Stimulated activated effector memory CD8-positive, alpha-beta T cell treated with anti-CD3 and anti-CD28 coated beads, Interleukin-12 subunit alpha, Interleukin-12 subunit beta, amount 100 ng/mL, for 72 hours (primary cell): ENCODE measurements at regions not wholly inside any gene's neighbourhood (a gene's known extent, or its start where the extent isn't known, plus 50 kb on each side); places are given as distances from the start of the nearest gene placed in this dataset.

Source experiments
- ATAC-seq: fragments of 150-1000 bp; cut with Tn5 transposase; 2 replicates; pipeline ENCODE4 v1.10.0; 2021
- DNase-seq, 2 donors: peaks; one replicate each; pipeline ENCODE4 v3.0.0; 2021 to 2022; ENCODE audit warnings: low spot score in 2 of 2
- H3K27ac Mint-ChIP-seq: one replicate; pipeline ENCODE4 v1.8.0; 2022; ENCODE audit warnings: mild to moderate bottlenecking, mixed read lengths
- H3K36me3 Mint-ChIP-seq: one replicate; pipeline ENCODE4 v1.8.0; 2022; ENCODE audit warnings: mild to moderate bottlenecking, mixed read lengths
- H3K4me1 Mint-ChIP-seq: one replicate; pipeline ENCODE4 v1.8.0; 2022; ENCODE audit warnings: mixed read lengths
- H3K4me3 Mint-ChIP-seq: one replicate; pipeline ENCODE4 v1.8.0; 2022; ENCODE audit warnings: mild to moderate bottlenecking, mixed read lengths
- H3K9me3 Mint-ChIP-seq: one replicate; pipeline ENCODE4 v1.8.0; 2022; ENCODE audit warnings: mixed read lengths

- ATAC-seq (no peak), DNase-seq (no peak)
- no peak overlapping the region for H3K27ac Mint-ChIP-seq
- H3K4me1 Mint-ChIP-seq = no peaks in the 10 kb centered on the region
- H3K36me3 Mint-ChIP-seq = peaks cover 6% of the 10 kb centered on the region
- no peak overlapping the region for H3K4me3 Mint-ChIP-seq
- H3K9me3 Mint-ChIP-seq = no peaks in the 10 kb centered on the region
Measured at GRCh38 chr2:120896901-120897300, 161.2 kb downstream of the GLI2 start.

GRCh38 chr2:120897399-120897798, 161.7 kb downstream of the GLI2 start:
- DNase-seq (no peak), ATAC-seq (no peak)
- H3K4me1 Mint-ChIP-seq = no peaks in the 10 kb centered on the region
- H3K9me3 Mint-ChIP-seq = no peaks in the 10 kb centered on the region
- no peak overlapping the region for H3K4me3 Mint-ChIP-seq
- no peak overlapping the region for H3K27ac Mint-ChIP-seq
- H3K36me3 Mint-ChIP-seq = peaks cover 6% of the 10 kb centered on the region

- ATAC-seq (no peak), DNase-seq (no peak)
- Mint-ChIP-seq H3K4me3 (no peak overlapping the region), H3K4me1 (no peaks in the 10 kb centered on the region), H3K36me3 (peaks cover 2% of the 10 kb centered on the region), H3K9me3 (no peaks in the 10 kb centered on the region), H3K27ac (no peak overlapping the region)
Measured at GRCh38 chr2:120898496-120898895, 162.8 kb downstream of the GLI2 start.

GRCh38 chr2:120898961-120899750, 163.5 kb downstream of the GLI2 start:
- no peak overlapping the region for H3K4me3 Mint-ChIP-seq
- ATAC-seq (peak; percentile 12), DNase-seq (no peak)
- no peaks in the 10 kb centered on the region for H3K4me1 Mint-ChIP-seq
- H3K27ac Mint-ChIP-seq = no peak overlapping the region
- H3K9me3 Mint-ChIP-seq = no peaks in the 10 kb centered on the region
- no peaks in the 10 kb centered on the region for H3K36me3 Mint-ChIP-seq

- no peak overlapping the region for H3K4me3 Mint-ChIP-seq
- H3K36me3 Mint-ChIP-seq = no peaks in the 10 kb centered on the region
Measured at GRCh38 chr2:120899771-120900170, 164.1 kb downstream of the GLI2 start.

GRCh38 chr2:120901201-120901600, 165.5 kb downstream of the GLI2 start:
- H3K27ac Mint-ChIP-seq = no peak overlapping the region

More at GRCh38 chr2:120899771-120900170, 164.1 kb downstream of the GLI2 start:
- no peaks in the 10 kb centered on the region for H3K4me1 Mint-ChIP-seq
- no peak overlapping the region for H3K27ac Mint-ChIP-seq
- no peaks in the 10 kb centered on the region for H3K9me3 Mint-ChIP-seq
- no peak for DNase-seq
- ATAC-seq = no peak

GRCh38 chr2:120902592-120902991, 166.9 kb downstream of the GLI2 start:
- no peak for DNase-seq
- H3K4me1 Mint-ChIP-seq = no peaks in the 10 kb centered on the region
- no peak for ATAC-seq
- H3K4me3 Mint-ChIP-seq = no peak overlapping the region
- H3K9me3 Mint-ChIP-seq = no peaks in the 10 kb centered on the region
- H3K27ac Mint-ChIP-seq = no peak overlapping the region
- H3K36me3 Mint-ChIP-seq = no peaks in the 10 kb centered on the region

More at GRCh38 chr2:120901201-120901600, 165.5 kb downstream of the GLI2 start:
- H3K9me3 Mint-ChIP-seq = no peaks in the 10 kb centered on the region
- H3K36me3 Mint-ChIP-seq = no peaks in the 10 kb centered on the region
- H3K4me1 Mint-ChIP-seq = no peaks in the 10 kb centered on the region
- no peak for ATAC-seq
- H3K4me3 Mint-ChIP-seq = no peak overlapping the region
- no peak for DNase-seq

GRCh38 chr2:120904379-120904778, 168.7 kb downstream of the GLI2 start:
- Mint-ChIP-seq H3K4me3 (no peak overlapping the region), H3K36me3 (no peaks in the 10 kb centered on the region), H3K4me1 (no peaks in the 10 kb centered on the region), H3K9me3 (no peaks in the 10 kb centered on the region), H3K27ac (no peak overlapping the region)
- ATAC-seq = no peak
- DNase-seq = no peak

GRCh38 chr2:120904830-120905234, 169.2 kb downstream of the GLI2 start:
- DNase-seq = no peak
- H3K9me3 Mint-ChIP-seq = no peaks in the 10 kb centered on the region
- H3K36me3 Mint-ChIP-seq = no peaks in the 10 kb centered on the region
- no peak overlapping the region for H3K27ac Mint-ChIP-seq
- no peak overlapping the region for H3K4me3 Mint-ChIP-seq
- no peaks in the 10 kb centered on the region for H3K4me1 Mint-ChIP-seq
- no peak for ATAC-seq

- DNase-seq = no peak
- H3K4me3 Mint-ChIP-seq = no peak overlapping the region
- H3K4me1 Mint-ChIP-seq = no peaks in the 10 kb centered on the region
- no peak for ATAC-seq
- no peak overlapping the region for H3K27ac Mint-ChIP-seq
- no peaks in the 10 kb centered on the region for H3K9me3 Mint-ChIP-seq
- H3K36me3 Mint-ChIP-seq = no peaks in the 10 kb centered on the region
Measured at GRCh38 chr2:120905298-120905697, 169.6 kb downstream of the GLI2 start.

- DNase-seq (no peak), ATAC-seq (no peak)
- Mint-ChIP-seq H3K9me3 (no peaks in the 10 kb centered on the region), H3K4me3 (no peak overlapping the region), H3K4me1 (no peaks in the 10 kb centered on the region), H3K27ac (no peak overlapping the region), H3K36me3 (no peaks in the 10 kb centered on the region)
Measured at GRCh38 chr2:120905824-120906571, 170.3 kb downstream of the GLI2 start.

GRCh38 chr2:120906914-120907313, 171.2 kb downstream of the GLI2 start:
- no peaks in the 10 kb centered on the region for H3K4me1 Mint-ChIP-seq
- no peak for DNase-seq
- peak; percentile 2 for ATAC-seq
- H3K4me3 Mint-ChIP-seq = no peak overlapping the region
- H3K36me3 Mint-ChIP-seq = no peaks in the 10 kb centered on the region
- no peaks in the 10 kb centered on the region for H3K9me3 Mint-ChIP-seq
- H3K27ac Mint-ChIP-seq = no peak overlapping the region

GRCh38 chr2:120907822-120908221, 172.2 kb downstream of the GLI2 start:
- Mint-ChIP-seq H3K4me1 (no peaks in the 10 kb centered on the region), H3K4me3 (no peak overlapping the region), H3K27ac (no peak overlapping the region), H3K36me3 (no peaks in the 10 kb centered on the region), H3K9me3 (no peaks in the 10 kb centered on the region)
- ATAC-seq (no peak), DNase-seq (no peak)

- H3K4me1 Mint-ChIP-seq = no peaks in the 10 kb centered on the region
- no peak overlapping the region for H3K4me3 Mint-ChIP-seq
- ATAC-seq (no peak), DNase-seq (no peak)
- H3K27ac Mint-ChIP-seq = no peak overlapping the region
- H3K9me3 Mint-ChIP-seq = no peaks in the 10 kb centered on the region
- no peaks in the 10 kb centered on the region for H3K36me3 Mint-ChIP-seq
Measured at GRCh38 chr2:120908314-120908975, 172.8 kb downstream of the GLI2 start.

- H3K9me3 Mint-ChIP-seq = no peaks in the 10 kb centered on the region
- DNase-seq = no peak
- no peaks in the 10 kb centered on the region for H3K4me1 Mint-ChIP-seq
- H3K4me3 Mint-ChIP-seq = no peak overlapping the region
- H3K36me3 Mint-ChIP-seq = no peaks in the 10 kb centered on the region
- no peak for ATAC-seq
- no peak overlapping the region for H3K27ac Mint-ChIP-seq
Measured at GRCh38 chr2:120909102-120909501, 173.4 kb downstream of the GLI2 start.
